DMS153 treated with DMSO at 0.1 percent for 48 hours (cell line): ENCODE measurements at regions not wholly inside any gene's neighbourhood (a gene's known extent, or its start where the extent isn't known, plus 50 kb on each side); places are given as distances from the start of the nearest gene placed in this dataset.
"Not testable (repeated sequence)": the region's sequence is repeated elsewhere in the genome, so short reads cannot be mapped to it uniquely, and the experiment has no call there.

Source experiments
- DNase-seq: peaks from one replicate; lab custom pipeline; 2025; ENCODE audit not compliant: unreplicated experiment; lab: John Stamatoyannopoulos, UW

- no peak for DNase-seq
Measured at GRCh38 chr7:36035186-36035585, 117.9 kb upstream of the EEPD1 start.

DNA sequence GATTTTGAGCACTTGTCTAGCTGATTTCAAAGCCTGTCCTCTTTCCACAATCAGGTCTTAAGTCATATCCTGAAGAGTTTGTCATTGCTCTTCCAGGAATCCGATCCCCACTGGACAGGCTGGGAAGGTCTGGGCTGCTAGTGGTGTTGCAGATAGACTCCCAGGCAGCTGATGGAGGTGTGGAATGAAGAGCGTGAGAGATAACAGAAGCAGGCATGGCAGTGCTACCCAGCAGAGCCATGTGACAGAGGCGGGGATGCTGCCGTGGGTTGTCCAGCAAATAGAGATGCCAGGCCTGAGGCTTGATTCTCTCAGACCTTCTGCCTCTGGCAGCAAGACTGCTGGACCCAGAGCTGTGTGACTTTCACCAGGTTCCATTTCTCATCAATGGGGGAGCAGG, 116.5 kb upstream of the EEPD1 start:
- DNase-seq: no peak

DNA sequence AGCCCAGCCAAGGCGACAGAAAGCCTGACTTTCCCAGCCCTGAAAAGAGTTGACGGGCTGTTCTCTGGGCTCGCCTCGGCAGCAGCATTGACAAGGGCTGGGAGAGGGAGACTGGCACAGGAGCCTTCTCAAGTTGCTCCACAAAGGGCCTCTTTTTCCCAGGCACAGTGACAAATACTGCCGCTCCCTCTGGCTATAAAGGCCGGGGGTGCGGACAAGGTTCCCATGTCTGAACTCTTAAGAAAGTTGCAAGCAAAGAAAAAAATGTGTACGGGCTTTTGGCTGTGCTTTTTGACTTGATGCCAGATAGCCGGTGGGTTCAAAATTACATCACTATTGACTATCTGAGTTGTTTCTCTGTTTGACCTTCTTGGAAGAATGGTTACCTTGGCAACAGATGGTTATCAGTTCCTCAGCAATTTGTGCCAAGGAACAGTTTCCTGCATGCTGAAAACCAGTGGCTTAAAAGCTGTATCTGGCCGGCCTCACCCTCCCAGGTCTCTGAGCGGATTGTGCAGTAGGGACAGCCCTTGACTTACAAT, 115.9 kb upstream of the EEPD1 start:
- DNase-seq: no peak

GRCh38 chr7:36038063-36038721, 114.9 kb upstream of the EEPD1 start:
- DNase-seq: no peak

DNA sequence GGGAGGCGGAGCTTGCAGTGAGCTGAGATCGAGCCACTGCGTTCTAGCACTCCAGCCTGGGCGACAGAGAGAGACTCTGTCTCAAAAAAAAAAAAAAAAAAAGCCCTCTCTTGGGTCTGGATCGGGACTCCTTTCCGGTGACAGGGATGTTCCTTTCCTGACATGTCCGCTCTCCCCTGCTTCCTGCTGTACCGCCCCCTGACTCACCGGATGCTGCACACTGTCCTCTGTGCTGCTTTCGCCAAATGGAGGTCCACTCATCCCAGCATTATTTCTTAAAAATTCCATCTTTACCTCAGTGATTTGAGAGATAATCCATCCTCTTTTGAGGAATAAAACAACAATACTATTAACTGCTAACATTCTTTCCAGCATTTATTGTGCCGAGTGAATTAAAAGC, 113.8 kb upstream of the EEPD1 start:
- no peak for DNase-seq

DNA sequence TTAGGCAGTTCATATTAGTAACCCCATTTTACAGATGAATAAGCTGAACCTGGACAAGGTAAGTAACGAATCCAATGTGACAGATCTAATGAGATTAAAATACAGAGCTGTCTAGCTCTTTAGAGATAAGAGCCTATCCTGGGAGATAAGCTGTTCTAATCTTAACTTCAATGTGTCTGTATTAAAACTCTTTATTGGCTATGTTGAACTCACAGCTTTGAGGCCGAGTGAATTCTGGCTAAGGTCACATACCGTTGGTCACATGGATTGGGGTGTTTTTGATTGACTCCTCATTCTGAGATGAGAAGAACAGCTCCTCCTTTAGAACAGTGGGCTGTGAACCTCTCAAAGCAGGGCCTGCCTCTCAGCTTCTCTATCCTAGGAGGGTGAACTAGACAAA, 113.4 kb upstream of the EEPD1 start:
- DNase-seq: no peak

GRCh38 chr7:36040679-36041078, 112.4 kb upstream of the EEPD1 start:
- DNase-seq: no peak

DNA sequence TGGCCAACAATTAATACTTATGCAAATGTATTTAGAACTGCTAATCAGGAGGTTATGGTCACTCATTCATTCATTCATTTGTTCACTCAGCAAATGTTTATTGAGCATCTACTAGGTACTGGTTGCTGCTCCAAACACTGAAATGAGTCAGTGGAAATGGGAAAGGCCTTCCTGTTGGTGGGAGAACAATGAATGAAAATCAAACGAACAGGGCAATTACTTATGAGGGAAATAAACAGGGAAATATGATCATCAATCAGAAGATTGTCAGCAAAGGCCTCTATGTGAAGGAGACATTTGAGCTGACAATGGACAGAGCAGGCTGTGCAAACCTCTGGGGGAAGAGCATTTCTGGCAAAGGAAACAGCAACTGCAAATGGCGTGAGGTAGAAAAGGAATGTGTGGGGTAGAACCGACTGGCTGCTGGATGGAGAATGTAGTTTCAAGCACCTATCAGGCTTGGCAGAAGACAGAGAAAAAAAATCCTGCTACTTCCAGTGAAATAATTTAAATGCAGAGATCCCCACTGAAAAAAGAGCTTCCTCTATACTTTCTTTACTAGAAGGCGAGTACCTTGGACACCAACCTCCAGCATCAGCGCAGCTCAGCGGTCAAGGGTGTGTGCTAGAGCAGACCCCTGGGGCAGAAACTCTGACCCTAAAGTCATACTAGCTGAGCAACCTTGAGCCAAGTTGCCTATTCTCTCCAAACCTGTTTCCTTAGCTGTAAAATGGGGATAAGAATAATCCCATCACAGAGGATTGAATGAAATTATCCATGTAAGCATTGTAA, 108.8 kb upstream of the EEPD1 start:
- DNase-seq: no peak

DNA sequence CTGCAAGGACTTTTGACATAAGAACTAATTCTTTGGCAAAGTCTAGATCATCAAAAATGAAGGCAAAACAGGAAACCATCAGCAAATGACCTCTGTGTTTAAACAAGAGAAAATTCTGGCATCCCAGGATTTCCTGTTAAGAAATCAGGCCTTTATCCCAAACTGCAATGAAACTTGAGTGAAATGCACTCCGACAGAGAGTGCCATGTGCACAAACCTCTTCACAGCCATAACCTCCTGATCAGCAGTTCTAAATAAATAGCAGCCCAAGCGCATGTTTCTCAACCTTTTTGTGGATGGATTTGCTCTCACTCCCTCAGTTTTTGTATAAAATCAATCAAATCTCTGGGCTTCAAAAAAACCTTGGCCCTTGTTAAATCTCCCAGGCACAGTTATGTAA, 107.7 kb upstream of the EEPD1 start:
- no peak for DNase-seq

DNA sequence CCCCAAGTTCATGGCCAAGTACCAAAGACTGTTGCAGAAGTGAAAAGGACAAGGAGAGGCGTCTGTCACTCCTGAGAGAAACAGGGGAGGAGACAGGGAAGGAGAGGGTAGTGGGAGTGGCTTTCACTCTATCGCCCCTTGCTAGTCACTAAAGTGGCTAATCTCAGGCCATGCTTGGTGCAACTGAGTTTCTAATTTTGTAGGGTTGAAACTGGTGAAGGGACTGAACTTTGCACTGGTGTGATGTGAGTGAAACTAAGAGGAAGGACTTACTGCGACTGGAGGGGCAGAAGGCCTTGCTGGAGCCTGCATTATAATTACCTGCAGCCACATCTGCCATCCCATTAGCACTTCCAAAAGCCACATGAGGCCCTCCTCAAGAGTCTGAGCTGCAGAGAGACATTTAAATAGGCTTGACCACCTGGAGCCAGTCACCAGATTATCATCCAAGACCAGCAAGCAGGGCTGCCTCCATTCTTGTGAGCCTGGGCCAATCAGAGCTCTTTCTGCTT, 107.2 kb upstream of the EEPD1 start:
- DNase-seq: no peak

GRCh38 chr7:36047091-36047658, 105.9 kb upstream of the EEPD1 start:
- no peak for DNase-seq

DNA sequence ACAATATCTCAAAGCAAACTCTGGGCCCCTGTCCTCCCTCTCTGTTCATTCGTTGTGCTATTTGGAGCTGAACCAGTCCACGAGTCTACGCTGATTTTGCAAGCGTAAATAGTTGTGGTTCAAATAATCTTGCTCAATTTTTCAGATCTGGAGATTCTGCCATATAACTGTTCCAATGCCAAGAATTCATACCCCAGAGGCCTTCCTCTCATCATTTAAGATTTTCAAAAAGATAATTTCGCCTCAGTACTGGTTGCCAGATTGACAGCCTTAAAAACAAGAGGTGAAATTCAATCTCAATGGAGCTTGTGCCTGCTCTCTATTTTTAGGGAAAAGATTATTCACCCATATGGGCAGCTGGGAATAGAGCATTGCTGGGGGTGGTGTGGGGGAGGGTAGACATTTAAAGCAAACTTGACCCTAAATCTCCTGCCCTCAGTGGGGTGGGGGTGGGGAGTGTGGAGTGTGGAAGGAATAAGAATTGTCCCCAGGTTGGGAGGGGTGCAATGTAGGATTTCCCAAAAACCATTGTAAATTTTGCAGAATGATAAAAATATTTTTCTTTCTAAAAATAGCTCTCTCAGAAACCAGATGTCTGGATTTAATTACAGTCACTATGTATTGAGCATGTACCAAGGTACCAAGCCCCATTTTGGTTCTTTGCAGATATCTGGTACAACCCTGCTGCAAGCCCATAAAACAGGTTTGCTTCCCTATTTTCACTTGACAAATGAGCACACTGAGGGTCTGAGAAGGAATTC, 104.7 kb upstream of the EEPD1 start:
- no peak for DNase-seq

DNA sequence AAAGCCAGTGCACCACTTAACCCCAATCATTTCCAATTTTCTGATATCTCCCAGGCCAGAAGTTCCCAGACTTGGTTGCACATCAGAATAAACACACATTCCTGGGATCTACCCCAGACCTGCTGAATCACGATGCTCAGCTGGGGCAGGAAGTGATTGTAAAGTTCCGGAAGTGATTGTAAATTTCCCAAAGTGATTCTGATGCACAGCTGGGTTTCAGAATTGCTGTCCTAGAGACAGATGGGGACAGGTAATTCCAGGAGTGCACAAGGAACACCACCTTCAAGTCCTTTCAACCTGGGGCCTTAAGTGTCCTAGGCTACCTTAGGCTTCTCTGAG, 104.2 kb upstream of the EEPD1 start:
- DNase-seq: no peak

DNA sequence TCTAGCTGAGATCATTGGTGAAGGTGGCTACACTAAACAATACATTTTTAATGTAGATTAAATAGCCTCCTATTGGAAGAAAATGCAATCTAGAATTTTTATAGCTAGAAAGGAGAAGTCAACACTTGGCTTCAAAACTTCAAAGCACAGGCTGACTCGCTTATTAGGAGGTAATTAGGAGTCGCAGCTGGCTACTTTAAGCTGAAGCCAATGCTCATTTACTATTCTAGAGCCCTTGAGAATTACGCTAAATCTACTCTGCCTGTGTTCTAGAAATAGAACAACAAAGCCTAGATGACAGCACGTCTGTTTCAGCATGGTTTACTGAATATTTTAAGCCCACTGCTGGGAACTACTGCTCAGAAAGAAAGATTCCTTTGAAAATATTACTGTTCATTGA, 101.6 kb upstream of the EEPD1 start:
- no peak for DNase-seq

- DNase-seq: no peak
Measured at GRCh38 chr7:36053589-36053988, 99.5 kb upstream of the EEPD1 start.

DNA sequence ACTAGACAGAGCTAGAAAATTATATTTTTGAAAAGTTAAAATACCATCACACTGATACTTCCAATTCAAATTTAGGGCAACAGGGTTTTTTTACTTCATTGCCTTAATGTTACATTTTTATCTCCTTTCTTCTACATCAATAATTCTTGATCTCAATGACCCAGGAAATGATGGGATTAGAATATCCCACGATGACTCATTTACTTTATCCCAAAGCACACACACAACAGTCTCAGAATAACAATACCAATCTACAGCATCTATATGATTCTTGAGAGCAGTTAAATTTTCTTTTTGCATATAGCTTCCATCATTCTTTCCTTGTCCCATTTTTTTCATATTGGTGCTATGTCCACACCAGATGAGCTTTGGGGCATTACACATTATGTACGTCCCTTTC, 98.4 kb upstream of the EEPD1 start:
- DNase-seq: no peak

DNA sequence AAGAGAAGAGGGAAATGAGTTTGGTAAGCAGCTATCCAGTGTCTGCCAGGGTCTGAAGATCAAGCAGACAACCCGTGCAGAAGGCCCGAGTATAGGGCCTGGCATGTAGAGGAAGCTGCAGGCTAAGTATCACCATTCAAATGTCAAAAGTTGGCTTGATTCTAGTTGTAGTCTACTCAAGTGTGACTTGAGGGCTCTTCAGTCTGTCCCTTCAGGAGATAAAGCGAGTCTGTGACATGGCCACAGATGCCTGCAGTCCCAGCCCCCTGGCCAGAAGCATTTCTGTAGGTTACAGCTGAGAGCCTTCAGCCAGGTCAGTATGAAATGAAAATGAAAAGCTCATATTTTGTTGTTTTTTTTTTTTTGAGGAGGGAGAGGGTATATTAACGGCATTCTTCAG, 97.8 kb upstream of the EEPD1 start:
- DNase-seq: no peak

- no peak for DNase-seq
Measured at GRCh38 chr7:36057323-36057722, 95.7 kb upstream of the EEPD1 start.

DNA sequence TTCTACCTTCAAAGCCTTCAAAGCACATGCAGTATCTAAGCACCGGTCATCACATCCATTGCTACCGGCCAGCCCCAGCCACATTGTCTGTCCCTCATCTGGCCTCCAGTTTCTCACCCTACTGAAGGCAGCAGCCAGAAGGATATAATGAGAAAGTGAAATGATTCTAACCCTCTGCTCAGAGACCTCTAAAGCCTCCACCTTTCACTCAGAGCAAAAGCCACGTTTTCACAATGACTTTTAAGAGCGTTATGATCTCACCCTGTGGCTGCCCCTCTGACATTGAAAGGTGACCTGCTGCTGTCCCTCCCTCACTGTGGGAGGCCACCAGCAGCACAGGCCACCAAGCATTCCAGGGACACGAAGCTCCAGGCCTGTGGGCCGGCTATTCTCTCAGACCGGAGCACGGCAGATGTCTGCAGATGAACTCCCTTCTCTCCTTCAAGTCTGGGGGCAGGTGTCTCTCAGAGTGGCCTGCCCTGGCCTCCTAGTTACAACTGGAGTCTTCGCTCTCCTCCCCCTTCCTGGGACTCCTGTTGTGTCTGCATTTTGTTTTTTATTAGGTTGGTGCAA, 94.9 kb upstream of the EEPD1 start:
- no peak for DNase-seq

DNA sequence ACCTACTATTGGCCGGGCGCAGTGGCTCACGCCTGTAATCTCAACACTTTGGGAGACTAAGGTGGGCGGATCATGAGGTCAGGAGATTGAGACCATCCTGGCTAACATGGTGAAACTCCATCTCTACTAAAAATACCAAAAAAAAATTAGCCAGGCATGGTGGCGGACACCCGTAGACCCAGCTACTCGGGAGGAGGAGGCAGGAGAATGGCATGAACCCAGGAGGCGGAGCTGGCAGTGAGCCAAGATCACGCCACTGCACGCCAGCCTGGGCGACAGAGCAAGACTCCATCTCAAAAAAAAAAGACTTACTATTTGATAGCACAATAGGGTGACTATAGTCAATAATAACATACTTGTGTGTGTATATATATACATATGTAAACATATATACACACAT, 92.7 kb upstream of the EEPD1 start:
- DNase-seq: not testable (repeated sequence)
